CD14-positive monocyte (primary cell): ENCODE measurements at regions not wholly inside any gene's neighbourhood (a gene's known extent, or its start where the extent isn't known, plus 50 kb on each side); places are given as distances from the start of the nearest gene placed in this dataset.

ENCODE experiments used
- DNase-seq, 3 donors: peaks; one replicate each; pipeline ENCODE4 v3.0.0-alpha.2; 2011 to 2022
- H2AFZ ChIP-seq: 2 replicates; pipeline ENCODE4 v1.6.0; 2012; ENCODE audit warnings: mild to moderate bottlenecking, low read depth, low read length, inconsistent platforms; ENCODE audit not compliant: insufficient read depth, poor library complexity, severe bottlenecking
- H3K27ac ChIP-seq, 2 donors: 1 replicate in 1 of 2; 2 replicates in 1 of 2; pipeline ENCODE4 v1.5.1; 2012 to 2013; ENCODE audit warnings: low read length in 2 of 2, control low read depth in 1 of 2, inconsistent platforms in 1 of 2, low read depth in 1 of 2, mild to moderate bottlenecking in 1 of 2
- H3K27me3 ChIP-seq, 2 donors: one replicate each; pipeline versions ENCODE4 v1.6.0 to v1.6.1; 2011 to 2013; ENCODE audit warnings: low read length in 2 of 2; ENCODE audit not compliant: control insufficient read depth in 2 of 2, insufficient read depth in 2 of 2
- H3K36me3 ChIP-seq, 2 donors: replicated peaks in 1 of 2; 1 replicate in 1 of 2; 2 replicates in 1 of 2; pipeline versions ENCODE4 v1.5.1 to v1.6.1; 2012 to 2013; ENCODE audit warnings: low read length in 2 of 2, control low read depth in 1 of 2, inconsistent platforms in 1 of 2, mild to moderate bottlenecking in 1 of 2; ENCODE audit not compliant: insufficient read depth in 2 of 2, control insufficient read depth in 1 of 2
- H3K4me1 ChIP-seq, 2 donors: 1 replicate in 1 of 2; 2 replicates in 1 of 2; pipeline versions ENCODE4 v1.5.1 to v1.6.1; 2012 to 2013; ENCODE audit warnings: low read length in 2 of 2, control low read depth in 1 of 2, inconsistent platforms in 1 of 2, mild to moderate bottlenecking in 1 of 2, moderate library complexity in 1 of 2; ENCODE audit not compliant: insufficient read depth in 2 of 2, control insufficient read depth in 1 of 2
- H3K4me2 ChIP-seq: replicated peaks from 2 replicates; pipeline ENCODE3; 2012; ENCODE audit warnings: low read length, moderate library complexity, mild to moderate bottlenecking; ENCODE audit not compliant: poor library complexity, severe bottlenecking; ENCODE audit errors: extremely low read depth
- H3K4me3 ChIP-seq, 3 experiments: fragments of 200-600 bp in 1 of 3; sonication (generic) in 1 of 3; replicated peaks in 1 of 3; 1 replicate in 2 of 3; 2 replicates in 1 of 3; pipeline ENCODE4 v1.5.1; 2011 to 2013; ENCODE audit warnings: low read length in 3 of 3, mild to moderate bottlenecking in 3 of 3, control low read depth in 2 of 3, low read depth in 2 of 3, inconsistent platforms in 1 of 3, moderate library complexity in 1 of 3
- H3K79me2 ChIP-seq: 2 replicates; pipeline ENCODE4 v1.6.0; 2012; ENCODE audit warnings: mild to moderate bottlenecking, control low read depth, inconsistent platforms, low read length, moderate library complexity; ENCODE audit not compliant: insufficient read depth
- H3K9ac ChIP-seq: 2 replicates; pipeline ENCODE4 v1.6.0; 2017; ENCODE audit warnings: low read length, mild to moderate bottlenecking; ENCODE audit not compliant: insufficient read depth, poor library complexity, severe bottlenecking
- H3K9me3 ChIP-seq, 2 donors: replicated peaks in 1 of 2; 1 replicate in 1 of 2; 2 replicates in 1 of 2; pipeline versions ENCODE4 v1.5.1 to v1.6.1; 2012 to 2013; ENCODE audit warnings: low read length in 2 of 2, control low read depth in 1 of 2; ENCODE audit not compliant: control insufficient read depth in 1 of 2, insufficient read depth in 1 of 2
- H4K20me1 ChIP-seq: 2 replicates; pipeline ENCODE4 v1.6.0; 2012; ENCODE audit warnings: mild to moderate bottlenecking, low read length, control low read depth, moderate library complexity; ENCODE audit not compliant: insufficient read depth
- H3K27ac Mint-ChIP-seq, 7 donors: one replicate each; pipeline ENCODE4 v1.8.0; 2020; ENCODE audit warnings: mild to moderate bottlenecking in 7 of 7, mixed read lengths in 7 of 7, moderate library complexity in 6 of 7, inconsistent platforms in 2 of 7
- H3K27me3 Mint-ChIP-seq, 3 donors: one replicate each; pipeline ENCODE4 v1.8.0; 2021 to 2022; ENCODE audit warnings: low read depth in 3 of 3, mild to moderate bottlenecking in 3 of 3, mixed read lengths in 3 of 3, moderate library complexity in 3 of 3, inconsistent platforms in 1 of 3
- H3K36me3 Mint-ChIP-seq, 2 donors: one replicate each; pipeline ENCODE4 v1.8.0; 2020; ENCODE audit warnings: mixed read lengths in 2 of 2, inconsistent platforms in 1 of 2, mild to moderate bottlenecking in 1 of 2
- H3K4me1 Mint-ChIP-seq: one replicate; pipeline ENCODE4 v1.8.0; 2020; ENCODE audit warnings: mild to moderate bottlenecking, mixed read lengths
- H3K4me3 Mint-ChIP-seq, 2 donors: one replicate each; pipeline ENCODE4 v1.8.0; 2020; ENCODE audit warnings: mild to moderate bottlenecking in 2 of 2, mixed read lengths in 2 of 2, moderate library complexity in 1 of 2
- H3K9me3 Mint-ChIP-seq, 7 donors: one replicate each; pipeline ENCODE4 v1.8.0; 2020 to 2022; ENCODE audit warnings: mixed read lengths in 7 of 7, mild to moderate bottlenecking in 6 of 7, moderate library complexity in 6 of 7, inconsistent platforms in 2 of 7
- CTCF ChIP-seq: fragments of 200-600 bp; IDR thresholded peaks from one replicate; pipeline ENCODE4 v1.8.0; 2022; ENCODE audit warnings: antibody characterized with exemption, mild to moderate bottlenecking
- WGBS: methylation state at CpG from one replicate; pipeline ENCODE4 v1.1.5; 2013; ENCODE audit warnings: missing lambda C conversion rate; ENCODE audit not compliant: insufficient coverage; 5-methylcytosine and 5-hydroxymethylcytosine counted together
- intact Hi-C, 2 donors: fragments of 100-400 bp; cut with micrococcal nuclease; formaldehyde crosslinking; loops; one replicate each; pipeline versions ENCODE4 v1.15.0 to v1.15.1; 2023

DNA sequence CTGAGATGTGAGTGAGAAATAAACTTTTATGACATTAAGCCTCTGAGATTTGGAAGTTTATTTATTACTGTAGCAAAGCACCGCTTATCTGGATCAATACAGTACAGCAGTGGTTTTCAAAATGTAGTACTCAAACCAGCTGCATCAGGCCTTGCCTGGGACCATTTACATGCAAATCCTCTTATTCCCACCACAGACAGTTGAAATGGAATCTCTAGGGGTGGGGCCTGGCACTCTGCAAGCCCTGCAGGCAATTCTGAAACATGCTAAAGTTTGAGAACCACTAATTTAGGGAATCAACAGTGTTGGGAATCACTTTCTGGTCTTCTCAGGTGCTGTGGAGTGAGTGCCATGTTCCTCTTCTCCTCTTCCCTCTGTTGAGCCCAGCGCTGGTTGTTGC lies 77.8 kb upstream of the TAMM41 start:
- 67% methylated on average over 1 of the region's 2 CpGs for WGBS
- intact Hi-C loops: no loop called here

DNA sequence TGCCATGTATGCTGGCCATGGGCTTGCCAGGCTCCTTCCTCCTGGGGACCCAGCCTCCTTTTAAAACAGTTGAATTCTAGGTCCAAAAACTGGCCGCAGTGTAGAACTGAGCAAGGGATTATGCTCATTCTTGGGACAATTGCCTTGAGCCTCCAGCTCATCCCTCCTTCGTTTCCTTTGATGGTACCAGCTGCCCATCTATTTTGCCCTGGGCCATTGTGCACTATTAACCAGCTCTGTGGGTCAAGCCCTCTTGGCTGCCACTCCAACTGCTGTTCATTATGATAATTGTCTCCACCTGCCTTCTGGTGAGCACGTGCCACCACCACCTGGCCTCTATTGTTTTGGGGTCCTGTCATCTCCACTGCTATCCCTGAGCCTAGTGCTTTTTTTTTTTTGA lies 75.8 kb upstream of the SYN2 start:
- H3K4me2 ChIP-seq: no peak overlapping the region
- H3K27me3 Mint-ChIP-seq: peaks cover 3 to 10% (median 5%) of the 10 kb centered on the region in 3 donors
- no peak overlapping the region for H3K9ac ChIP-seq
- H3K9me3 Mint-ChIP-seq: peaks cover 0 to 21% (median 2%) of the 10 kb centered on the region in 7 donors
- DNase-seq: no peak
- H3K27ac ChIP-seq: no peak overlapping the region
- H3K79me2 ChIP-seq: no peaks in the 10 kb centered on the region
- no peaks in the 10 kb centered on the region for H4K20me1 ChIP-seq
- no peak overlapping the region for H3K4me3 ChIP-seq
- H3K4me1 Mint-ChIP-seq: no peaks in the 10 kb centered on the region
- no peak overlapping the region for H3K4me3 Mint-ChIP-seq
- no peaks in the 10 kb centered on the region for H3K27me3 ChIP-seq
- H3K27ac Mint-ChIP-seq: no peak overlapping the region
- no peaks in the 10 kb centered on the region for H3K36me3 ChIP-seq
- no peaks in the 10 kb centered on the region for H3K4me1 ChIP-seq
- H3K9me3 ChIP-seq: no peaks in the 10 kb centered on the region
- no peaks in the 10 kb centered on the region for H3K36me3 Mint-ChIP-seq
- intact Hi-C loops: no loop called here
- no peak overlapping the region for H2AFZ ChIP-seq
- TF ChIP-seq CTCF: no peak
- 97% methylated on average over 3 of the region's 3 CpGs for WGBS

More for the DNA sequence above, 77.8 kb upstream of the TAMM41 start:
- Mint-ChIP-seq H3K9me3 (peaks cover 0 to 4% (median 2%) of the 10 kb centered on the region in 7 donors), H3K4me3 (no peak overlapping the region), H3K27me3 (peaks cover 1 to 8% (median 7%) of the 10 kb centered on the region in 3 donors), H3K36me3 (no peaks in the 10 kb centered on the region), H3K27ac (no peak overlapping the region), H3K4me1 (no peaks in the 10 kb centered on the region)
- Histone ChIP-seq H3K4me2 (no peak overlapping the region), H3K9ac (no peak overlapping the region), H3K4me3 (no peak overlapping the region), H3K36me3 (no peaks in the 10 kb centered on the region), H3K9me3 (no peaks in the 10 kb centered on the region), H4K20me1 (no peaks in the 10 kb centered on the region), H3K4me1 (no peaks in the 10 kb centered on the region), H3K79me2 (no peaks in the 10 kb centered on the region), H3K27ac (no peak overlapping the region), H3K27me3 (no peaks in the 10 kb centered on the region), H2AFZ (no peak overlapping the region)
- no peak for TF ChIP-seq CTCF
- DNase-seq: no peak
